IPS-20b (cell line): ENCODE measurements at regions not wholly inside any gene's neighbourhood (a gene's known extent, or its start where the extent isn't known, plus 50 kb on each side); places are given as distances from the start of the nearest gene placed in this dataset.

Experiments used
- H3K27ac ChIP-seq: one replicate; pipeline ENCODE4 v1.5.1; 2013; ENCODE audit warnings: low read length
- H3K27me3 ChIP-seq: 2 replicates; pipeline ENCODE4 v1.6.1; 2013; ENCODE audit warnings: mild to moderate bottlenecking, low read length, inconsistent platforms; ENCODE audit not compliant: insufficient read depth
- H3K36me3 ChIP-seq: 2 replicates; pipeline ENCODE4 v1.6.1; 2013; ENCODE audit warnings: low read depth, mild to moderate bottlenecking, inconsistent platforms, low read length, moderate library complexity; ENCODE audit not compliant: insufficient read depth
- H3K4me1 ChIP-seq: 2 replicates; pipeline ENCODE4 v1.6.1; 2013; ENCODE audit warnings: mild to moderate bottlenecking, control low read depth, inconsistent platforms, low read length, moderate library complexity; ENCODE audit not compliant: insufficient read depth
- H3K4me3 ChIP-seq: 2 replicates; pipeline ENCODE4 v1.5.1; 2013; ENCODE audit warnings: mild to moderate bottlenecking, low read length, inconsistent platforms
- H3K9ac ChIP-seq: 2 replicates; pipeline ENCODE4 v1.6.1; 2013; ENCODE audit warnings: low read depth, mild to moderate bottlenecking, inconsistent platforms, low read length, moderate library complexity
- H3K9me3 ChIP-seq: 2 replicates; pipeline ENCODE4 v1.6.1; 2013; ENCODE audit warnings: mild to moderate bottlenecking, low read depth, low read length, inconsistent platforms; ENCODE audit not compliant: insufficient read depth

DNA sequence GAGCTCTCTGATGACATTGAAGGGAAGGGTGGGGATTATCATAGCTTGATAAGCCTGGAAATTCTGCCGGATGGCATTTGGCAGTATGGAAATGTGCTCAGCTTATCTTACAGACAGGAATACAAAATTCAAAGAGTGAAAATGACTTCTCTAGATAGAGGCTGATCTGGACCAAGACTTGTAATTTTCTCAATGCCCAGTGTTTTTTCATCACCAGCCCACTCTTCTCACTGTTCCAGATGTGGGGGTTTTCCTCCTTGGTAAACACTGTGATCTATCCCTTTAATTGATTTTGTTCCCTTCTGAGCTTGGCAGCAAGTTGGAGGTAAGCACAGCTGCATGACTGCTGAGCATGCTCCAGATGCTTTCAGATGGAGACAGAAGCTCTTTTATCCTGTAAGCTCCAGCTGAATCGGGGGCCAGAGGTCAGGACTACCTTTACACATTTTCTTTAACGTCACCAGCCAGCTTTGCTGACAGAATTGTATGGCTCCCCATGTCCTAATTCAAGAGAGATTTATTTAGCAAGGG is 287.4 kb upstream of the TCF4 start:
- Histone ChIP-seq H3K27ac (no peak overlapping the region), H3K4me3 (no peak overlapping the region), H3K36me3 (no peaks in the 10 kb centered on the region), H3K27me3 (no peaks in the 10 kb centered on the region), H3K9me3 (no peaks in the 10 kb centered on the region), H3K9ac (no peak overlapping the region), H3K4me1 (peaks cover 3% of the 10 kb centered on the region; the same call in 1 of the 2 replicates)

DNA sequence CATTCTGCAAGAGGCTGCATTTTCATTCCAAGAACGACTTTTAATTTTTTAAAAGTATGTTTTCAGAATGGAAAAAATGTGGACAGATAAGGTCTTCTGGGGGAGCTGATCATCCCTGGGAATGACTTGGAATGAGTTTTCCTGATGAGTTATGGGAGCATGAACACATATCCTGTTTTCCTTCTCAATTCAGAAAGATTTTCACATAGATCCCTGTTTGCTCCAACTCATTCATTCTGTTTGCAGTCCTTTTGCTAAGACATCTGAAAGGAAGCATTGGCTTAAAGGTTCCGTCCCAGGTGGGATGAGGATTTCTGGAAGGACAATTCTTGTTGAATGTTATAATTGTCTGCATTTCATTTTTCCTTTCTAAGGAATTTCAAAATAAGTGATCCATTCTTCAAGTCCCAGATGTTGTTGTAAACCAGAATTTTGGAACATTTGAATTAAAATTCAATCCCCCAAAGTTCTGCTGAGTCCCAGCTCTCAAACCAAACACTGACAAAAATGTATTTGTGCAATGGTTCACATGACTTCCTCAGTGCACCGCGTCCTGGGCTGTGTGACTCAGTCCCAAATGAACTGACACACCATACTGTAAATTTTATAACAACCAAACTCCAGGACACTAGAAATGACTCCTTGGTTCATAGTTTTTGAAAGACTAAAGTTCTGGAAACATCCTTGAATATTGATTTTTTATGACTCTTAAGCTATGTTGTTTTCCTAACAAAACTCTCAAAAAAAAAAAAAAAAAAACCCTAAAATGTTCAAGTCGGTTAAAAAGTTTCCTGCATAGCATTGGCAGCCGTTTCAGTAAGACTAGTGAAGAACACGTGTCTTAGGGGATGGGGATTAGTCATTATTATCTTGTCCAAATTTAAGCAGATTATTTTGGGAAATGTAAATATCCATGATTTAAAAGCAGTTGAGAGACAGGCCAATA is 281.8 kb upstream of the TCF4 start:
- Histone ChIP-seq H3K27ac (no peak overlapping the region), H3K4me1 (peaks cover 1% of the 10 kb centered on the region; the same call in 1 of the 2 replicates), H3K36me3 (no peaks in the 10 kb centered on the region), H3K27me3 (no peaks in the 10 kb centered on the region), H3K4me3 (no peak overlapping the region), H3K9ac (no peak overlapping the region), H3K9me3 (no peaks in the 10 kb centered on the region)

DNA sequence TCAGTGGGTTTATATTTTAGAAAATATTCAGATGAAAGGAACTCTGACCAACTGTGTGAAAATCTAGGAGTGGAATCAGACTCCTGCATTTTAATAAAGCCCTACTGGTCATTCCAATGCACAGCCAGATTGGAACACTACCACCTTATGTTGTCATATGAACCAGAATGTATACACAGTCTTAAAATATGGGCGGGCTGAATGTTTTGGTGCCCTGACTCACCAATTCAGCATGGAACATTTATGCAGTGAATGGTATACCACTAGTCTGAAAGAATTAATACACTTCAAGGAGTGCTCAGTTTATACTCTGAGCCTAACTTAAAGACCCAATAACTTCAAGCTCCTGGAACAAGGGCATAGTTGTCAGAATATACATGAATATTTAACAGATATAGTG is 280.9 kb upstream of the TCF4 start:
- H3K4me3 ChIP-seq = no peak overlapping the region
- no peaks in the 10 kb centered on the region for H3K27me3 ChIP-seq
- peaks cover 10% of the 10 kb centered on the region for H3K4me1 ChIP-seq
- no peak overlapping the region for H3K9ac ChIP-seq
- H3K27ac ChIP-seq = no peak overlapping the region
- H3K9me3 ChIP-seq = no peaks in the 10 kb centered on the region
- no peaks in the 10 kb centered on the region for H3K36me3 ChIP-seq

DNA sequence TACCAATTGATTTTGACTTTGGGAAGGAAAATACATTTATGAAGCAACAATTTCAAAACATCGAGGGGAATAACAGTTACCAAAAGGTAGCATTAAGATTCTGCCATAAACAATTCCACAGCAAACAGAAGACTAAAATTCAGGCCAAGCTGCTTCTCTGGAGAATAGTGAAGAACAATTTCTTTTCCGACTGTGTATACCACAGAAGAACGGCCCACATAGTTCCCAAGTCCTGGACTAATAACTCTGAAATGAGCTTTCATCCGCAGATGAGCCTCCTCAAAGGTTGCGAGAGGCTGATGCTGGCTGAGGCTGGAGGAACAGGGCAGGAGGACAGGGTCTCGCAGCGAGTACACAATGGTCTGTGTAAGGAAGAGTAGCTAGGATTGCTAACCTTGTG is 278.9 kb upstream of the TCF4 start:
- Histone ChIP-seq H3K4me3 (no peak overlapping the region), H3K4me1 (peaks cover 18% of the 10 kb centered on the region), H3K9ac (no peak overlapping the region), H3K27ac (no peak overlapping the region), H3K36me3 (no peaks in the 10 kb centered on the region), H3K9me3 (no peaks in the 10 kb centered on the region), H3K27me3 (no peaks in the 10 kb centered on the region)

DNA sequence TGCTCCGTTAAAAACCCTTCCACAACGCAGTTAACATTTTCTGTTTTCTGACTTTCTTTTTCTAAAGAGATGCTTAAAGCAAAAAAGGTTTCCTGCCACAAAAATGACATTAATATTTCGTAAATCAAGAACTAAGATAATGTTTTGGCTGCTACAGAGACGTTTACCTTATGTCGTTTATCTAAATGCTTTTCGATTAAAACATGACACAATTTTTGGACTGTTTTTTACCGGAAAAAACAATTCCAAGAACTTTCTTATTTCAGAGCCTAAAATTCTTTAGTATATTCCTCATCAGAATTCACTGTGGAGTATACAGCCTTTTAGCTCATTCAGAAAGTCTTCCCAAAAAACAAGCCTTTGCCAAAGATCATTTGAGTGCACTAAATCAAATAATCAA is 278.0 kb upstream of the TCF4 start:
- no peaks in the 10 kb centered on the region for H3K36me3 ChIP-seq
- H3K9me3 ChIP-seq = no peaks in the 10 kb centered on the region
- no peak overlapping the region for H3K27ac ChIP-seq
- no peaks in the 10 kb centered on the region for H3K27me3 ChIP-seq
- peaks cover 18% of the 10 kb centered on the region for H3K4me1 ChIP-seq
- no peak overlapping the region for H3K4me3 ChIP-seq
- no peak overlapping the region for H3K9ac ChIP-seq

DNA sequence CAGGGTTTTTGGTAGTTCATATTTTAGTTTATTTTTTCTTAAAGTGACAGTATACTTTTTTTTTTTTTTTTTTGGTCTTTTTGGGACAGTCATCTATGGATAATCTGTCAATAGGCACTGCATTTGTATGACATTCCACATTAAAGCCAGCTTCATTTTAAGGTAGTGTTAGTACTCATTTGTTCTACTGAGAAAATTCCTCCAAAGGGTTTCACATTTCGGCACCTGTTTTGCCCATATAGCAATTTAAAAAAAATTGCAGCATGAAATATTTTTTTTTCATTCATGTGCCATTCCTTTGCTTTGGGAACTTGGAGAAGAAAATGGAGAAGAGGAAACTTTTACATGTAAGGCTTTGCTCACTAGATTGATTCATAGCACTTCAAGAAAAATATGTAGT is 276.3 kb upstream of the TCF4 start:
- Histone ChIP-seq H3K4me3 (no peak overlapping the region), H3K36me3 (no peaks in the 10 kb centered on the region), H3K9me3 (no peaks in the 10 kb centered on the region), H3K9ac (no peak overlapping the region), H3K27ac (no peak overlapping the region), H3K4me1 (peaks cover 23% of the 10 kb centered on the region), H3K27me3 (no peaks in the 10 kb centered on the region)

DNA sequence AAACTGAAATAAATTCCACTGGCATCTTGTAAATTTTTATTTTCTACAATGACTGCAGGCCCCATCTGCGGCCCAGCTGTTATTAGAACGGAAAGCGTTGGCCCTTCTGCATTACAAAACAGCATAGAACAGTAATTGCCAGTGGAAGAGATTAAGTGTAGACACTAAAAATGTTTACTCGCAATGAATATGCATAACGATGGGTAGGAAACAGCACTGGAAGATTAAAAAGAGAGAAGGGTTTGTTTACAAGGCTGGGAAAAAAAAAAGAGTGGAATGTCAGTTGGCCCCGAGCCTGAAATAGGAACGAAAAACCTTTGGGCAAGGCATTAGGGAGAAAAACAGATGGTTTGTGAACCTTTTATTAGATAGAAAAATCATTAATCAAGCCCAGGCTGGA is 275.9 kb upstream of the TCF4 start:
- no peaks in the 10 kb centered on the region for H3K36me3 ChIP-seq
- no peaks in the 10 kb centered on the region for H3K9me3 ChIP-seq
- no peak overlapping the region for H3K9ac ChIP-seq
- no peaks in the 10 kb centered on the region for H3K27me3 ChIP-seq
- H3K27ac ChIP-seq = no peak overlapping the region
- no peak overlapping the region for H3K4me3 ChIP-seq
- H3K4me1 ChIP-seq = peaks cover 23% of the 10 kb centered on the region

DNA sequence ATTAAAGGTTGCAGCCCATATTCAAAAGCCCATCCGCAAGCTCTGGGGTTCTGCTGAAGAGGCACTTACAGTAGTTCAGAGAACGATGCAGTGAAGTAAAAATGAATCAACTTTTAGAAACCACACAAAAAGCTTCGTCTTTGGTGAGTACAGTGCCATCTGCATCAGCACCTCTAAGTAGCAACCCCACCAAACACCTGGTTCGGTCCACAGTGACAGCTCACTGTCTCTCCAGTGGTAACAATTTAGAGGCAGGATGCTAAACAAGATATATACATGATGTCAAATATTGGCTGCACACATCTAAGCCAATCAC is 275.4 kb upstream of the TCF4 start:
- no peaks in the 10 kb centered on the region for H3K9me3 ChIP-seq
- H3K4me3 ChIP-seq = no peak overlapping the region
- H3K36me3 ChIP-seq = no peaks in the 10 kb centered on the region
- peaks cover 26% of the 10 kb centered on the region for H3K4me1 ChIP-seq
- H3K9ac ChIP-seq = no peak overlapping the region
- H3K27me3 ChIP-seq = no peaks in the 10 kb centered on the region
- H3K27ac ChIP-seq = no peak overlapping the region

DNA sequence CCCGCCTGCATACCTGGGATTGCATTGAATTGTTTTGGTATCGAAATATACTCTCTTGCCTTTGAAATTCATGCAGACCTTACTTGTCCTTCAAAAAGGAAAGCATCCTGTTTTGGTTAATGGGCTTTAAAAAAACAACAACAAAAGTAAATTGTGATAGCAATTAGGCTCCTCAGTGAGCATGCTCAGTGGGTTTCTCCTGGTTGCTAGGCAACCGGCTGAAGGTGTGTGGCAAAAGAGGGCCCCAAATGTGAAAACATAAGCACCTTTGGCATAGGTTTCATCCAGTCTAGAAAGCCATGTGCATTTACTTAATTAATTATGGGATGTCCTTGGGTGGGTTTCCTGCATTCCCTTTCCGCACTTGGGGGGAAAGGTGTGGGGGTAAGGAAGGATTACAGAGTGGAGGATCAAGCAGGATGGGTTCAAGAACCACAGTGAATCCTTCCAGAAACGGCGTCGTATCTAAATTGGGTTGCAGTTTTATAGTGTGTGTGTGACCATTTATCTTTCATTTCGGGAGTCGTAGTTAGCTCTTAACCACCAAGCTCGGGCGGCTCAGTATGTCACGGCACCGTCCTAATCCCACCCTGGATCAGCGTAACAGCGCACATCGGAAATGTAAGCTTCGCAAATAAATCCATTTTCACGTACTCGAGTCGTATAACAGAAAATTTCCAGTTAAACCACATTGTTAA is 274.9 kb upstream of the TCF4 start:
- H3K36me3 ChIP-seq = no peaks in the 10 kb centered on the region
- no peaks in the 10 kb centered on the region for H3K9me3 ChIP-seq
- H3K9ac ChIP-seq = no peak overlapping the region
- H3K27ac ChIP-seq = no peak overlapping the region
- H3K4me3 ChIP-seq = no peak overlapping the region
- H3K27me3 ChIP-seq = no peaks in the 10 kb centered on the region
- peaks cover 31% of the 10 kb centered on the region for H3K4me1 ChIP-seq

DNA sequence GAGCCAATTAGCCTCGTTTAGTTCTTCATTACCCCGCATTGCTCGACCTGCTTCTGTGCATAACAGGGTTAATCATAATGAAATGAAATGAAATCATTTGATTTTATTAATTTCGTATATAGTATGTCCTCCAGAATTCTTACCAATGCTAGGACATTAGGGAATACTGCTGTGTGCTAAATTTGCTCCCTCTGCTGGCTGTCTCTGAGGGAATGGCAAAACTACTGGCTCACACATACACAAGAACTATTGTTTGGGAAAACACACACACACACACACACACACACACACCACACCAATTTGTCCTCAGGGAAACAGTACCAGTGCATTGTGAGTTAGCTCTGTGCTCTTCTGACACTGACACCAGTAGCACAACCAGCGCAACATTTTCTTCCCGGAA is 273.3 kb upstream of the TCF4 start:
- Histone ChIP-seq H3K4me1 (peaks cover 43% of the 10 kb centered on the region), H3K4me3 (no peak overlapping the region), H3K27ac (no peak overlapping the region), H3K9ac (no peak overlapping the region), H3K27me3 (no peaks in the 10 kb centered on the region), H3K9me3 (no peaks in the 10 kb centered on the region), H3K36me3 (no peaks in the 10 kb centered on the region)

DNA sequence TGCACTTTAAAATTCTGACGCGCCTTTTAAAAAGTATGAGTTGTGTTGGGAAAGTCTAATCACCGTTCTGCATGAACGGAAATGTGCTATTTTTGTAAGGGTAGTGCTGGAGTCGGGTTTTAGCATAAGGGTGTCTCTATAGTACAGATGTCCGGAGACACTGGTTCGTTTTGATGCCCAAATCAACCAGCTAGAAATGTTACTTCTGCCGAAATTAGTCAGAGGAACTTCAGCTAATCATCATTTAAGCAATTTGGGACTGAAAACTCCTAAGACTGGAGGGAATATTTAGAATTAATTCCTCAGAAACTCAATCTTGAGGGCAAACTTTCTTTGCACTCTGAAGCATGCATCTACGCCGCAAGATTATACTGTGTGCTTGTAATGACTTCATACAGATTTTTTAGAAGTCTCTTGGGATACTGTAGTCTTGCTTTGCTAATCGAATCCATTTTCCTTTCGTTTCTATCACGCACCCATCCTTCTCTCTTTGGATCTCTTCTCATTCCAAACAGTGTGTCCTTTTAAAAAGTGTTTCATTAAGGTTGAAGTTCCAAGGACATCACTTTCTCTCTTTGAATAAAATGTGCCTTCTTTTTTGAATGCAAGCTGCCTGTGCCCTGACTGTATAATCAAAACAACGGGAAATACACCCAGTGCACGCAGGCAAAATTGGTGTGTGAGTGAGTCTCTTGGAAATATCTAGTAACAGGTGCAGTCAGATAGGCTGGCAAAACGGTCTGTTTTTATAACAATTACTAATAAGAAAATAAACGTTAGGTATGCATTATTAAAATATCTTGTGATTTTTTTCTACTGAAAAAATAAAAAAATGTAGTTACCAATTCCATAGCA is 270.9 kb upstream of the TCF4 start:
- no peaks in the 10 kb centered on the region for H3K36me3 ChIP-seq
- no peaks in the 10 kb centered on the region for H3K9me3 ChIP-seq
- no peak overlapping the region for H3K9ac ChIP-seq
- H3K27ac ChIP-seq = no peak overlapping the region
- H3K27me3 ChIP-seq = no peaks in the 10 kb centered on the region
- no peak overlapping the region for H3K4me3 ChIP-seq
- H3K4me1 ChIP-seq = peaks cover 39% of the 10 kb centered on the region
